ENCODE measurements at regions not wholly inside any gene's neighbourhood (a gene's known extent, or its start where the extent isn't known, plus 50 kb on each side); places are given as distances from the start of the nearest gene placed in this dataset.
A peak's percentile ranks its signal among the peaks of the same experiment; 100 is the strongest.

DNA sequence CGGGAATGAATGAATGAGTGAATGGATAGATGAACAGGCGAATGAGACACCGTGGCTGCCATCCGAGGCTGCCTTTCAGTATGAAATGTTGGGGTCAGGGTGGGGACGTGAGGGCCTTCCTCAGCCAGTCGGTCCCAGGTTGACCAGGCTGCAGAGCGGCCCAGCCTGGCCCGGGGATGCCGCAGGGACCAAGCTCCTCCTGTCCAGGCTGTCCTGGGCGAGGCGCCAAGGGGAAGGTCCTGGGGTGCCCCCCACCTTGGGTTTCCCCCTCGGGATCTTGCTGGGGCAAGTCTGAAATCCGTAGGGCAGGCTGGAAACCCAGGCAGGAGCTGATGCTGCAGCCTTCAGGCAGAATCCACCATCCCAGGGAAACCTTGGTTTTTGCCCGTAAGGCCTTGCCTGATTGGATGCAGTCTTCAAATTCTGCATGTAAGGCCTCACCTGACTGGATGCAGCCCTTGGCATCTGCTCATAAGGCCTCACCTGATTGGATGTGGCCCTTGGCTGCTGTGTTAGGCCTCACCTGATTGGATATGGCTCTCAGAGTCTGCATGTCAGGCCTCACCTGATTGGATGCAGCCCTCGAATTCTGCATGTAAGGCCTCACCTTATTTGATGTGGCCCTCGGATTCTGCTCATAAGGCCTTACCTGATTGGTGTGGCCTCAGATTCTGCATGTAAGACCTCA is 61.7 kb upstream of the ZNF469 start:
- H4K91ac ChIP-seq (replicated peaks; ENCODE audit: insufficient read length, low read length), result no peak overlapping the region
- H3K27me3 ChIP-seq (replicated peaks in 1 of 4; ENCODE audit: control insufficient read depth in 3 of 4, extremely low read depth in 1 of 4, insufficient read depth in 3 of 4, low read length in 3 of 4), result no peaks in the 10 kb centered on the region
- H3K23ac ChIP-seq (ENCODE audit: insufficient read length), result no peak overlapping the region
- H3K23me2 ChIP-seq (ENCODE audit: low read depth, low read length), result no peaks in the 10 kb centered on the region
- no peak overlapping the region for H3K18ac ChIP-seq (ENCODE audit: extremely low read depth, low read length)
- H3K4me2 ChIP-seq (ENCODE audit: insufficient read depth in 1 of 2, low read depth in 2 of 2, low read length in 2 of 2), result no peak overlapping the region
- peaks cover 6 to 13% of the 10 kb centered on the region in 2 experiments; a peak in 2 of 4 replicates for H3K9me3 ChIP-seq (ENCODE audit: insufficient read depth in 2 of 2, low read depth in 1 of 2, low read length in 1 of 2)
- H2BK20ac ChIP-seq (ENCODE audit: low read length), result no peak overlapping the region
- H3K79me2 ChIP-seq (ENCODE audit: control insufficient read depth in 1 of 2, insufficient read depth in 2 of 2, low read length in 2 of 2), result no peaks in the 10 kb centered on the region
- H2BK12ac ChIP-seq (ENCODE audit: low read depth, low read length), result no peak overlapping the region
- H3K14ac ChIP-seq (ENCODE audit: insufficient read length), result no peak overlapping the region
- H3K4me3 ChIP-seq (ENCODE audit: extremely low read depth in 1 of 4, insufficient read depth in 2 of 4, low read depth in 3 of 4, low read length in 4 of 4), result no peak overlapping the region
- H4K20me1 ChIP-seq (replicated peaks in 1 of 2; ENCODE audit: control insufficient read depth in 1 of 2, insufficient read depth in 2 of 2, low read length in 2 of 2), result no peaks in the 10 kb centered on the region
- H4K5ac ChIP-seq (ENCODE audit: insufficient read length, low read depth, low read length), result no peak overlapping the region
- WGBS, 2 experiments (ENCODE audit: extremely low coverage in 1 of 2, insufficient coverage in 1 of 2, insufficient read length in 1 of 2, insufficient replicate concordance in 2 of 2, low coverage in 1 of 2, low lambda C conversion rate in 2 of 2, missing lambda C conversion rate in 1 of 2), result 87% methylated on average over 14 of the region's 16 CpGs; no CpG with 5 or more reads in 1 of the 2 experiments
- H4K8ac ChIP-seq (ENCODE audit: extremely low read depth, insufficient read depth, low read length), result no peak overlapping the region
- H2BK15ac ChIP-seq (ENCODE audit: low read length), result no peak overlapping the region
- H3K9ac ChIP-seq (replicated peaks in 1 of 4; ENCODE audit: extremely low read depth in 1 of 4, low read depth in 3 of 4, low read length in 3 of 4), result no peak overlapping the region
- no peak overlapping the region for H2BK120ac ChIP-seq (replicated peaks; ENCODE audit: low read depth, low read length)
- H3K4ac ChIP-seq (replicated peaks; ENCODE audit: insufficient read length, low read depth, low read length), result no peak overlapping the region
- no peak overlapping the region for H3K56ac ChIP-seq (replicated peaks; ENCODE audit: insufficient read length, low read depth, low read length)
- POLR2A ChIA-PET (ENCODE audit: partially characterized antibody), result no interaction called here
- no peak overlapping the region for H2BK5ac ChIP-seq (ENCODE audit: low read depth, low read length)
- DNase-seq (ENCODE audit: low read depth in 1 of 2, low spot score in 2 of 2), result no peak
- CTCF ChIA-PET (ENCODE audit: partially characterized antibody), result interaction anchor here (1.1 kb wide), 1 partner anchor 11 kb away, joined by 3 read pairs; no protein-coding TSS in a partner anchor
- no peak for FAIRE-seq
- H2AK5ac ChIP-seq (ENCODE audit: low read depth, low read length), result no peak overlapping the region
- H3K79me1 ChIP-seq (ENCODE audit: low read depth, low read length), result no peaks in the 10 kb centered on the region
- no peaks in the 10 kb centered on the region; a peak in 1 of 7 replicates for H3K4me1 ChIP-seq (replicated peaks in 1 of 4; ENCODE audit: control insufficient read depth in 3 of 4, insufficient read depth in 4 of 4, low read length in 3 of 4)
- TF ChIP-seq CHD2 (IDR thresholded peaks at IDR 0.05; ENCODE audit: low read length), result peak; percentile 39; the same call in 1 of the 2 replicates
- no peak for TF ChIP-seq SIN3A (conservative IDR thresholded peaks at IDR 0.05 in 1 of 2, IDR thresholded peaks at IDR 0.05 in 1 of 2; ENCODE audit: low read depth in 1 of 2, low read length in 2 of 2)
- peak; percentile 83 for TF ChIP-seq SP1 (IDR thresholded peaks at IDR 0.05; ENCODE audit: low read depth, low read length)
- no peak overlapping the region for H2AFZ ChIP-seq (ENCODE audit: low read length)
- no peak overlapping the region for H3K27ac ChIP-seq (ENCODE audit: low read depth, low read length)
- H3K36me3 ChIP-seq (ENCODE audit: control insufficient read depth in 2 of 4, insufficient read depth in 4 of 4, low read length in 3 of 4), result no peaks in the 10 kb centered on the region

Data from H1 (cell line).